Neural cell (in vitro differentiated cells): ENCODE measurements at regions not wholly inside any gene's neighbourhood (a gene's known extent, or its start where the extent isn't known, plus 50 kb on each side); places are given as distances from the start of the nearest gene placed in this dataset.

ENCODE experiments used
- CTCF ChIP-seq: fragments of 450-650 bp; IDR thresholded peaks from 2 replicates; pipeline ENCODE4 v1.5.1; 2014; ENCODE audit warnings: antibody characterized with exemption, mild to moderate bottlenecking, moderate library complexity; ENCODE audit not compliant: poor library complexity, severe bottlenecking
- EP300 ChIP-seq: fragments of 450-650 bp; conservative IDR thresholded peaks from 2 replicates; pipeline ENCODE4 v1.6.1; 2014; ENCODE audit warnings: antibody characterized with exemption, mild to moderate bottlenecking, moderate library complexity; ENCODE audit not compliant: poor library complexity, severe bottlenecking
- EZH2 ChIP-seq: fragments of 200-600, 300-800 bp; shearing (Covaris generic), sonication (generic); IDR thresholded peaks from 2 replicates; pipeline ENCODE4 v1.6.1; 2014; ENCODE audit warnings: antibody characterized with exemption, low read length, borderline replicate concordance, mild to moderate bottlenecking; ENCODE audit not compliant: insufficient read depth, poor library complexity, severe bottlenecking
- MXI1 ChIP-seq: fragments of 450-650 bp; conservative IDR thresholded peaks from 2 replicates; pipeline ENCODE4 v1.6.1; 2014; ENCODE audit warnings: antibody characterized with exemption, mild to moderate bottlenecking; ENCODE audit not compliant: poor library complexity, severe bottlenecking
- POLR2AphosphoS5 ChIP-seq: IDR thresholded peaks from 2 replicates; pipeline ENCODE4 v1.6.1; 2012
- RAD21 ChIP-seq: fragments of 450-650 bp; conservative IDR thresholded peaks from 2 replicates; pipeline ENCODE4 v1.6.1; 2014; ENCODE audit warnings: antibody characterized with exemption, mild to moderate bottlenecking, moderate library complexity
- SMC3 ChIP-seq: fragments of 450-650 bp; conservative IDR thresholded peaks from 2 replicates; pipeline ENCODE4 v1.6.1; 2014; ENCODE audit warnings: antibody characterized with exemption, mild to moderate bottlenecking, moderate library complexity; ENCODE audit not compliant: poor library complexity
- TAF1 ChIP-seq: IDR thresholded peaks from 2 replicates; pipeline ENCODE4 v1.6.1; 2012; ENCODE audit warnings: low read depth
- TF ChIP-seq, protein P1 (sequence below): IDR thresholded peaks from 2 replicates; pipeline ENCODE4 v1.6.1; 2012; ENCODE audit warnings: borderline replicate concordance

DNA sequence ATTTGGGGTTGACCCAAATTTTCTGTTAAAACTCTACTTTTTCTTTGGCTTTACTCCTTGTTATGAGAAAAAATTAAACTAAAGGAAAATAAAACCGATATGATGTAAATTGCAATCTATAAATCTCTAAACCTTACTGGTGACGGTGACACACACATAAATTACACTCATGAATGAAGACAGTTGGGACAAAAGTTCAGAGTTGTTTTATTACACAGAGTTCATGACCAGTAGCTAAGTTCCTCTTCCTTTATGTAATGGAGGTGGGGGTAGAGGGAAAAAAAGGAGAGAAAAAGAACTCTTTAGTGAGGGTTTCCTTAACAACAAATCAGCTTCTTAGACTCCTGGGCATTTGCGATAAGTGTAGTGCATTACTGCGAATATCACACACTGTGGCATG, 220.7 kb downstream of the KCNJ2 start:
- no peak for TF ChIP-seq CTCF
- no peak for TF ChIP-seq MXI1
- no peak for TF ChIP-seq EP300
- TF ChIP-seq EZH2, result no peak
- TF ChIP-seq RAD21, result no peak
- no peak for TF ChIP-seq TAF1
- no peak for TF ChIP-seq POLR2AphosphoS5
- TF ChIP-seq, protein P1, sequence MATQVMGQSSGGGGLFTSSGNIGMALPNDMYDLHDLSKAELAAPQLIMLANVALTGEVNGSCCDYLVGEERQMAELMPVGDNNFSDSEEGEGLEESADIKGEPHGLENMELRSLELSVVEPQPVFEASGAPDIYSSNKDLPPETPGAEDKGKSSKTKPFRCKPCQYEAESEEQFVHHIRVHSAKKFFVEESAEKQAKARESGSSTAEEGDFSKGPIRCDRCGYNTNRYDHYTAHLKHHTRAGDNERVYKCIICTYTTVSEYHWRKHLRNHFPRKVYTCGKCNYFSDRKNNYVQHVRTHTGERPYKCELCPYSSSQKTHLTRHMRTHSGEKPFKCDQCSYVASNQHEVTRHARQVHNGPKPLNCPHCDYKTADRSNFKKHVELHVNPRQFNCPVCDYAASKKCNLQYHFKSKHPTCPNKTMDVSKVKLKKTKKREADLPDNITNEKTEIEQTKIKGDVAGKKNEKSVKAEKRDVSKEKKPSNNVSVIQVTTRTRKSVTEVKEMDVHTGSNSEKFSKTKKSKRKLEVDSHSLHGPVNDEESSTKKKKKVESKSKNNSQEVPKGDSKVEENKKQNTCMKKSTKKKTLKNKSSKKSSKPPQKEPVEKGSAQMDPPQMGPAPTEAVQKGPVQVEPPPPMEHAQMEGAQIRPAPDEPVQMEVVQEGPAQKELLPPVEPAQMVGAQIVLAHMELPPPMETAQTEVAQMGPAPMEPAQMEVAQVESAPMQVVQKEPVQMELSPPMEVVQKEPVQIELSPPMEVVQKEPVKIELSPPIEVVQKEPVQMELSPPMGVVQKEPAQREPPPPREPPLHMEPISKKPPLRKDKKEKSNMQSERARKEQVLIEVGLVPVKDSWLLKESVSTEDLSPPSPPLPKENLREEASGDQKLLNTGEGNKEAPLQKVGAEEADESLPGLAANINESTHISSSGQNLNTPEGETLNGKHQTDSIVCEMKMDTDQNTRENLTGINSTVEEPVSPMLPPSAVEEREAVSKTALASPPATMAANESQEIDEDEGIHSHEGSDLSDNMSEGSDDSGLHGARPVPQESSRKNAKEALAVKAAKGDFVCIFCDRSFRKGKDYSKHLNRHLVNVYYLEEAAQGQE, result no peak
- no peak for TF ChIP-seq SMC3
